GM12891 (cell line): ENCODE measurements at regions not wholly inside any gene's neighbourhood (a gene's known extent, or its start where the extent isn't known, plus 50 kb on each side); places are given as distances from the start of the nearest gene placed in this dataset.

Experiments
- PAX5 ChIP-seq: IDR thresholded peaks from 2 replicates; pipeline ENCODE4 v1.6.1; 2011; ENCODE audit warnings: low read length, moderate library complexity, mild to moderate bottlenecking; ENCODE audit not compliant: insufficient read depth, severe bottlenecking
- POLR2A ChIP-seq: IDR thresholded peaks from 2 replicates; pipeline ENCODE4 v1.6.1; 2011; ENCODE audit warnings: low read depth, low read length, control low read depth
- POLR2AphosphoS5 ChIP-seq: IDR thresholded peaks from 2 replicates; pipeline ENCODE4 v1.6.1; 2011; ENCODE audit warnings: low read depth, low read length, control low read depth
- POU2F2 ChIP-seq: IDR thresholded peaks from 2 replicates; pipeline ENCODE4 v1.6.1; 2011; ENCODE audit warnings: low read depth, mild to moderate bottlenecking, control low read depth, low read length, moderate library complexity
- SPI1 ChIP-seq: IDR thresholded peaks from 2 replicates; pipeline ENCODE4 v1.6.1; 2011; ENCODE audit warnings: low read depth, low read length, control low read depth
- TAF1 ChIP-seq: IDR thresholded peaks from 2 replicates; pipeline ENCODE4 v1.6.1; 2011; ENCODE audit warnings: low read depth, low read length, control low read depth

GRCh38 chr12:88985011-88985410 is 367.3 kb downstream of the DUSP6 start:
- TF ChIP-seq POLR2AphosphoS5 (no peak), POLR2A (no peak), TAF1 (no peak), SPI1 (no peak), POU2F2 (no peak), PAX5 (no peak)
